ENCODE measurements at regions not wholly inside any gene's neighbourhood (a gene's known extent, or its start where the extent isn't known, plus 50 kb on each side); places are given as distances from the start of the nearest gene placed in this dataset.
A peak's percentile ranks its signal among the peaks of the same experiment; 100 is the strongest.
"Not testable (repeated sequence)": the region's sequence is repeated elsewhere in the genome, so short reads cannot be mapped to it uniquely, and the experiment has no call there.

DNA sequence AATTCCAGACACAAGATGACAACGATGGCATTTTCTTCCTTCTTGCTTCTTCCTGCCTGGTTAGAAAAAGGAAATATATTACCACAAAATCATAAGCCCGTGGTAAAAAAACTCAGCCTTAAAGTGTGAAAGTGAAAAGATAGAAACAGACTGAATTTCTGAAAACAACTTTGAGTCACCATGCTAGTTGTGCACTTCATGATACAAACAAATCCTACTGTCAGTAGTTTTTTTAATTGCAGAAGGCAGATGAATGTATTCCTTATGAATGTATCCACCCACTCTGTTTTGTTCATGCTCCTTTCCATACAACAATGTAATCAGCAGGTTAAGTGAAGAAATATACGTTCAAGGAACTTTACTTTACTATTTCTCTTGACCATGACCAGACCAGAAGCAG lies 1144.7 kb downstream of the OTOL1 start:
- no peak for DNase-seq (ENCODE audit: low spot score)

DNA sequence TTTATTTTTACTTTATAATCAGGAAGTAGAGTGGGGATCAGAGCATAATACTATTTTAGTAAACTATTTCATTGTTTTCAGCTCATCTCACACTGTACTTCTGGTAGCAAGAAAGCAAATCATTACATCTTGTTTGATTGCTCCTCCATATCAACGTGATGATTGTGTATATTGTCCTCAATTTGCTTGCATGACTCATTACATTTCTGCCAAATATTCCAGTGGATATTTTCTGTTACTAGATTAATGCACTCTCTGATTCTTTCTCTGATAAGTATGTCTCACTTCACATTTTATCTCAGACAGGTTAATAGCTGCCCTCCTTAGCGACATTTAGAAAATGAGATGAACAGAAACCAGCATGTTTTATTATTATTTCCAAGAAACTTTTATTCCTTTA lies 1145.3 kb downstream of the OTOL1 start:
- no peak for DNase-seq (ENCODE audit: low spot score)

- no peak for DNase-seq (ENCODE audit: low spot score)
Observed at GRCh38 chr3:162643245-162643644, 1146.6 kb downstream of the OTOL1 start.

GRCh38 chr3:162647321-162647720 lies 1150.7 kb downstream of the OTOL1 start:
- DNase-seq (ENCODE audit: low spot score): no peak

DNA sequence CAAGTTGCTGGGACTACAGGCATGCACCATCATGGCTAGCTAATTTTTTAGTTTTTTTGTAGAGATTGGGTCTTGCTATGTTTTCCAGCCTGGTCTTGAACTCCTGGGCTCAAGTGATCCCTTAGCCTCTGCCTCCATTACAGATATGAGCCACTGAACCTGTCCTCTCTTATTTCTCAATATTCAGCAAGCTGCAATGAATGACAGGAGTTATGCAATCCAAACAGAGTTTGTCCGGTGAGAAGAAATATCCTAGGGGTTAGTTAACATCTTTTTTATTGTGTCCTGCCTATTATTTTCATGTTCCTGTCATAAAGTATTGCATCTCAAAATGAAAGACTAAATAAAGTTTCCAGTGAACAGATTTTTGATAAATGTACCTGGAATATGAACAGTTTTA lies 1161.4 kb downstream of the OTOL1 start:
- no peak for DNase-seq (ENCODE audit: low spot score)

DNA sequence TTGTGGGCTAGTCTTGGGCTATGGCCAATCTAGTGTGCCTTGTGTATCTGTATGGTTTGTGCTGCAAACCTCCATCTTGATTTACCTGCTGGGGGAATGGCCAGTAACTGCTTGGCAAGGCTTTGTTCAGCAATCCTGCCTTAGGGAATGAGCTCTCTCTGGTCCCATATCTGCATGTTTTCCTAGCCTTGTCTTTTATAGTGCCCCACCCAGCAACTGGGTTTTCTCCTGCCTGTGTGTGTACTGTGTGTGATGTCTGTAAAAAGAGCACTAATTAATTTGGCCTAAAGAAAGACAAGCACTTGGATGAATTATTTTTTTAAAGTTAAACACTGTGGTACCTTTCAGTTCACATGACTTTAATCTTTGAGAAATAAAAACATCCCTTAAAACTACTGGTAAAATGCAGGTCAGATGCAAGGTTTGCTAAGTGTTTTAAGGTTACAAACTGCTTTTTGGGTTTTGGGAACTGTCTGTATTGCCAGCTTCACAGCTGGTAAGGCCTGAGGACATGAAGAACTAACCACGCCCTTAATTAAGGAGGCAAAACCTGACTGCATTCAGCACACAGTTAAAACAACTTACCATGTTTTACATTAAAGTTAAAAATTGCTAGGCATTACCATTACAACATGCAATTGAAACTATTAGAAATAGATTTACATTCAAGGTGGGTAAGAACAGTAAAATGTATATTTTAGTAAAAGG lies 1169.2 kb downstream of the OTOL1 start:
- DNase-seq (ENCODE audit: low spot score): no peak

DNA sequence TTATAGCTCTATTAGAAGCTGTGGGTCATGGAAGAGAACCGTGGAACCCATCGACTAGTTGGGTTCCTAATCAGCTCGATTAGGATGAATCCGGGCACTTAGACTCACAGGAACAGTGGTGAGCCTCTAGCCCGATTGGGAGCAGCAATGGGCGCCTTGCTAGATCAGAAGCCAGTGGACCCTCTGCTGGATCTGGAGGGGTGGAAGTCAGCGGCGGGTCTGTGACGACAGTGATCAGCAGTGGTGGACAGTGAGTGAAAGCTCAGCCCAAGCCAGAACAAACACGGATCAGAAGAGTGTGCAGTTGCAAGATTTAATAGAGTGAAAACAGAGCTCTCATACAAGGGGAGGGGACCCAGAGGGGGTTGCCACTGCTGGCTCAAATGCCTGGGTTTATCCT lies 1170.2 kb downstream of the OTOL1 start:
- DNase-seq (ENCODE audit: low spot score): no peak

- no peak for DNase-seq (ENCODE audit: low spot score)
Observed at GRCh38 chr3:162670181-162670580, 1173.6 kb downstream of the OTOL1 start.

GRCh38 chr3:162677475-162677874 lies 1180.9 kb downstream of the OTOL1 start:
- no peak for DNase-seq (ENCODE audit: low spot score)

GRCh38 chr3:162678941-162679340 lies 1182.3 kb downstream of the OTOL1 start:
- no peak for DNase-seq (ENCODE audit: low spot score)

- no peak for DNase-seq (ENCODE audit: low spot score)
Observed at GRCh38 chr3:162684260-162684659, 1187.7 kb downstream of the OTOL1 start.

GRCh38 chr3:162699291-162699690 lies 1202.7 kb downstream of the OTOL1 start:
- DNase-seq (ENCODE audit: low spot score): no peak

DNA sequence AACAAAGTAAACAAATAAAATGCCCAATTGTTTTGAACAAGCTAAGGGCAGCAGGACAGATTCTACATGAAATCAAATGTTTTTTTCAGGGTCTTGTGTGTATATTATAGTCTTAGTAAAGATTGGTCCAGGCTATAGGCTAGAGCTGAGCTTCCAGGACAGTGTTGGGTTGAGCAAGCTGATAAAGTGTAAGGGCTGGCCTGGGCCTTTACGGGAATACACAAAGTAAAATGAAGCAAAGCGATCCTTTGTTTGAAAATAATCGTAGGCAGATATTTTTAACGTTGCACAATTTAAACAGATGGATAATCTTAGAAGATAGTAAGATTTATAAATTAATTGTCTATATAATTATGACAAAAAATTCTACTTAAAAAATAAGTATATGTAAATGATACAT lies 1204.6 kb downstream of the OTOL1 start:
- DNase-seq (ENCODE audit: low spot score): no peak

GRCh38 chr3:162702768-162703385 lies 1206.3 kb downstream of the OTOL1 start:
- DNase-seq (ENCODE audit: low spot score): no peak

DNA sequence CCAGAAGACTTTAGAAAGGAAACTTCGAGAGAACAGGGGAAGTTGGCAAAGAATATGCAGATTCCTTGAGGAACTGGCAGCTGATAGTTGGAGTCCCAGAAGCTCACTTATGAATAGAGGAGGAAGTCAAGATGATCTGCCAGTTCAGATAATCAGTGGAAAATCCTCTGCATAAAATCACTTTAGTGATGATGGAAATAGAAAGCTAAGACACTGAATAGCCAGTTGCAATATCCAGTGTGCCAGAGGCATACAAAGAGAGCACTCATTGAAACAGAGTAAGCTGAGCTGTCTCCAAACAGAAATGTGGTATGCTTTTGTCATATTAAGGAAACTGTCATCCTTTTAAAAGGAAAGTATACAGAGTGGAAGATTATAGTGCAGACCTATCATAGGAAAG lies 1207.6 kb downstream of the OTOL1 start:
- DNase-seq (ENCODE audit: low spot score): no peak

DNA sequence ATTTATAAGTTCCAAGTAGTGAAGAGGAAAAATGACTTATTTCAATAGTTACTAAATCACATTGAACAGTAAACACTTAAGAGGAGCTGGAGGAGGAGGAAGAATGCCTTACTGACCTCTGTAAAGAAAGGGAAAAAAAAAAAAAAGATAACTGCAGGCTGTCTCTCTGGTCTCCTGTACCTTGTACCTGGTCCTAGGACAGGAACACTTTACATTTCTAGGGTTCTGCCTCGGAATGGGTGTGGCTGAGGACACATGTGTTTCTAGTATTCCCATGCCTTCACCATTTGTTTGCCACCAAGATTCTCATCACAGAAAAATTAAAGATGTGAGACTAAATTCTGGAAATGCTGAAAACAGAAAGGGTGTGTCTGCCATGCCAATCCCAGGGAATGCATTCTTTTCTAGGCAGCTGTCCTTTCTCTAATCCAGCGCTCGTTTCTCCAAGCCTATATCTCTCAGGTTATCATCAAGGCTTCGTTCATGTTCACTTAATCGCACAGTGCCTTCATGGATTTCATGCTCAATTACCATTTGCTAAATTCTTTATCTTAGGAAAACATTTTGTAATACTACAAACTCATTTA lies 1208.3 kb downstream of the OTOL1 start:
- no peak for DNase-seq (ENCODE audit: low spot score)

DNA sequence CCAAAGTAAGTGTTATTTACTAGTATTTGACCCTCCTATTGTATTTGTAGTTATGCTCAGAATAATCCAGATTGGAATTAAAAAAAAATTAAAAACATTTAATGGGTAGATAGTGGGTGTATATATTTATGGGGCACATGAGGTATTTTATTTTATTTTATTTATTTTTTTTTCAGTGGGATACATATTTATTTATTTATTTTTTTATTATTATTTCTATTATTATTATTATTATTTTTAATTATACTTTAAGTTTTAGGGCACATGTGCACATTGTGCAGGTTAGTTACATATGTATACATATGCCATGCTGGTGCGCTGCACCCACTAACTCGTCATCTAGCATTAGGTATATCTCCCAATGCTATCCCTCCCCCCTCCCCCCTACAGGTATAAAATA lies 1211.8 kb downstream of the OTOL1 start:
- not testable (repeated sequence) for DNase-seq (ENCODE audit: low spot score)

DNA sequence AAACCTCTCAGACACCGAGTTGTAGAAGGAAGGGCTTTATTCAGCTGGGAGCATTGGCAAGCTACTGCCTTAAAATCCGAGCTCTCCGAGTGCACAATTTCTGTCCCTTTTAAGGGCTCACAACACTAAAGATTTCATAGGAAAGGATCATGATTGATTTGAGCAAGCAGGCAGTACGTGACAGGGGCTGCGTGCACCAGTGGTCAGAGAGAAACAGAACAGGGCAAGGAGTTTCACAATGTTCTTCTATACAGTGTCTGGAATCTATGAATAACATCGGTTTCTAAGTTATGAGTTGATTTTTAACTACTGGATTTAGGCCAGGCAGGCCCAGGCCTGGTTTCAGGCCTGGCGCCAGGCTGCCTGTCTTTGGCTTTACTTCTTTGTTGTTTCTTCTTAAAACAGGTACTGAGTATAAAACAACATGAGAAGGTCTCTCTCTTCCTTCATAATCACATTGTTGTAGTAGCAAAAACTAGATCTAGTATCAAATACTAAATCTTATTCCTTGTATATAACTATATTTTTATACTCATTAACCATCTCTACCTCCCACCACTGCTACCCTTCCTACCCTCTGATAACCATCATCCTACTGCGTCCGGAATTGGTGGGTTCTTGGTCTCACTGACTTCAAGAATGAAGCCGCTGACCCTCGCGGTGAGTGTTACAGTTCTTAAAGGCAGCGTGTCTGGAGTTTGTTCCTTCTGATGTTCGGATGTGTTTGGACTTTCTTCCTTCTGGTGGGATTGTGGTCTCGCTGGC lies 1212.5 kb downstream of the OTOL1 start:
- DNase-seq (ENCODE audit: low spot score): peak; percentile 83

DNA sequence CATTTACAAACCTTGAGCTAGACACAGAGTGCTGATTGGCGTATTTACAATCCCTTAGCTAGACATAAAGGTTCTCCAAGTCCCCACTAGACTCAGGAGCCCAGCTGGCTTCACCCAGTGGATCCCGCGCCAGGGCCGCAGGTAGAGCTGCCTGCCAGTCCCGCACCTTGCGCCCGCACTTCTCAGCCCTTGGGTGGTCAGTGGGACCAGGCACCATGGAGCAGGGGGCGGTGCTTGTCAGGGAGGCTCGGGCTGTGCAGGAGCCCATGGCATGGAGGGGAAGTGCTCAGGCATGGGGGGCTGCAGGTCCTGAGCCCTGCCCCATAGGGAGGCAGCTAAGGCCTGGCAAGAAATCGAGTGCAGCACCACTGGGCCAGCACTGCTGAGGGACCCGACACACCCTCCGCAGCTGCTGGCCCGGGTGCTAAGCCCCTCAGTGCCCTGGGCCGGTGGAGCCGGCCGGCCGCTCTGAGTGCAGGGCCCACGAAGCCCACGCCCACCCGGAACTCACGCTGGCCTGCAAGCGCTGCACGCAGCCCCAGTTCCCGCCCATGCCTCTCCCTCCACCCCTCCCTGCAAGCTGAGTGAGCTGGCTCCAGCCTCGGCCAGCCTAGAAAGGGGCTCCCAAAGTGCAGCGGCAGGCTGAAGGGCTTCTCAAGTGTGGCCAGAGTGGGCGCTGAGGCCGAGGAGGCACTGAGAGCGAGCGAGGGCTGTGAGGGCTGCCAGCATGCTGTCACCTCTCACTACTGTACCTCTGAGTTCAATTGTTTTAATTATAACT lies 1213.9 kb downstream of the OTOL1 start:
- DNase-seq (ENCODE audit: low spot score): no peak

GRCh38 chr3:162717074-162717473 lies 1220.5 kb downstream of the OTOL1 start:
- DNase-seq (ENCODE audit: low spot score): not testable (repeated sequence)

- no peak for DNase-seq (ENCODE audit: low spot score)
Observed at GRCh38 chr3:162718697-162719096, 1222.1 kb downstream of the OTOL1 start.
